A549 (cell line): ENCODE measurements at regions not wholly inside any gene's neighbourhood (a gene's known extent, or its start where the extent isn't known, plus 50 kb on each side); places are given as distances from the start of the nearest gene placed in this dataset.

ENCODE experiments used
- CEBPB ChIP-seq, 2 experiments: fragments of >200 bp in 1 of 2; sonication (Bioruptor Twin) in 1 of 2; formaldehyde crosslinking in 1 of 2; IDR thresholded peaks; 2 replicates each; pipeline ENCODE4 v1.6.1; 2012 to 2016
- CTCF ChIP-seq: fragments of >200 bp; sonication (Bioruptor Twin); formaldehyde crosslinking; IDR thresholded peaks from 3 replicates; pipeline ENCODE4 v1.5.1; 2016
- EHMT2 ChIP-seq: fragments of 200-600 bp; sonication (generic); IDR thresholded peaks from 2 replicates; pipeline ENCODE4 v1.6.1; 2016; ENCODE audit warnings: antibody characterized with exemption, low read depth, mild to moderate bottlenecking, moderate library complexity
- EP300 ChIP-seq, 2 experiments: fragments of >200 bp; sonication (Bioruptor Twin); formaldehyde crosslinking; IDR thresholded peaks; 2 replicates in 1 of 2; 3 replicates in 1 of 2; pipeline ENCODE4 v1.6.1; 2016 to 2017
- JUN ChIP-seq, 2 experiments: fragments of >200 bp; sonication (Bioruptor Twin); formaldehyde crosslinking; IDR thresholded peaks; 2 replicates in 1 of 2; 3 replicates in 1 of 2; pipeline ENCODE4 v1.6.1; 2016 to 2017
- PBX3 ChIP-seq: IDR thresholded peaks from 2 replicates; pipeline ENCODE4 v1.6.1; 2012
- RARB ChIP-seq: fragments of 250-450 bp; sonication (Bioruptor Pico); IDR thresholded peaks from 2 replicates; pipeline ENCODE4 v1.8.0; 2021; ENCODE audit warnings: mild to moderate bottlenecking, moderate library complexity
- TF ChIP-seq, protein P1 (sequence below): fragments of 450-650 bp; IDR thresholded peaks from 2 replicates; pipeline ENCODE4 v1.6.1; 2014; ENCODE audit warnings: antibody characterized with exemption

DNA sequence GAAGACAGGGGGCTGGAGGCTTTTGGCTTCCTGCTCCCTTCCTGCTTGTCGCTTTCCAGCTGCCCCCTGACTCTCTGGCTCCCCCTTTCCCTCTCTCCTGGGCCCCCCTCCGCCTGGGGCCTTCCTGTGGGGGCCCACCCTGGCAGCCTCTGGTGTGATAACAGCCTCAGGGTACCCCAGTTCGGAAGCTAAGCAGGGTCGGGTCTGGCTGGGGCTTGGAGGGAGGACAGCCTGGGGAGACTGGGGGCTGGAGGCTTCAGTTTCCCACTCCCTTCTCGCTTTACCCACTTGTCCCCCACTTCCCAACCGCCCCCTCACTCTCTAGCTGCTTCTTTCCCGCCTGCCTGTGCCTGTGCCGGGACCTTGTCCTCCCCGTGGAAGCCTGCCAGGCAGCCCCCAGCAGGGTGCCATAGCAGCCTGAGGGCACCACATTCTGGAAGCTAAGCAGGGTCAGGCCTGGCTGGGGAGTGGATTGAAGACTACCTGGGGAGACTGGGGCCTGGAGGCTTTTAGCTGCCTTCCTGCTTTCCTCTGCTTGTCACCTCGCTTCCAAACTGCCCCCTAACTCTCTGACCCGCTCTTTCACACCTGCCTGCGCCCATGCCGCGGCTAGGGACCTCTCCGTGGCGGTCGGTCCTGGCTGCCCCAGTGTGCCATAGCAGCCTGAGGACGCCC lies 2275.5 kb downstream of the TP53TG3F start:
- TF ChIP-seq CTCF (no peak), RARB (CRISPR knock-in tag) (no peak), JUN (IDR thresholded peaks at IDR 0.05) (no peak), CEBPB (IDR thresholded peaks at IDR 0.05) (no peak), EP300 (IDR thresholded peaks at IDR 0.05) (no peak), PBX3 (no peak), EHMT2 (no peak)
- TF ChIP-seq, protein P1, sequence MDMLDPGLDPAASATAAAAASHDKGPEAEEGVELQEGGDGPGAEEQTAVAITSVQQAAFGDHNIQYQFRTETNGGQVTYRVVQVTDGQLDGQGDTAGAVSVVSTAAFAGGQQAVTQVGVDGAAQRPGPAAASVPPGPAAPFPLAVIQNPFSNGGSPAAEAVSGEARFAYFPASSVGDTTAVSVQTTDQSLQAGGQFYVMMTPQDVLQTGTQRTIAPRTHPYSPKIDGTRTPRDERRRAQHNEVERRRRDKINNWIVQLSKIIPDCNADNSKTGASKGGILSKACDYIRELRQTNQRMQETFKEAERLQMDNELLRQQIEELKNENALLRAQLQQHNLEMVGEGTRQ = no peak
